B cell (primary cell): ENCODE measurements at regions not wholly inside any gene's neighbourhood (a gene's known extent, or its start where the extent isn't known, plus 50 kb on each side); places are given as distances from the start of the nearest gene placed in this dataset.
A peak's percentile ranks its signal among the peaks of the same experiment; 100 is the strongest.

Experiments used
- ATAC-seq: fragments of 200-7000 bp; cut with Tn5 transposase; one replicate; pipeline ENCODE4 v1.10.0; 2021; ENCODE audit warnings: low read depth, mild to moderate bottlenecking, moderate number of reproducible peaks, moderate library complexity
- CTCF ChIA-PET: fragments of 350-600 bp; sonication (Branson Sonifier 250); formaldehyde crosslinking; loops from one replicate; lab custom pipeline; 2021; ENCODE audit warnings: antibody characterized with exemption, inconsistent platforms; lab: Charles Lee
- POLR2A ChIA-PET: fragments of 350-600 bp; sonication (Branson Sonifier 250); formaldehyde crosslinking; loops from one replicate; lab custom pipeline; 2021; ENCODE audit warnings: antibody characterized with exemption; lab: Charles Lee
- DNase-seq: peaks from one replicate; pipeline ENCODE4 v3.0.0; 2013
- H2AFZ ChIP-seq: 2 replicates; pipeline ENCODE4 v1.6.1; 2012; ENCODE audit warnings: mild to moderate bottlenecking, low read depth, low read length; ENCODE audit not compliant: insufficient read depth, poor library complexity, severe bottlenecking
- H3K27ac ChIP-seq, 2 donors: 1 replicate in 1 of 2; 2 replicates in 1 of 2; pipeline ENCODE4 v1.5.1; 2012 to 2013; ENCODE audit warnings: low read length in 2 of 2, mild to moderate bottlenecking in 2 of 2, moderate library complexity in 1 of 2
- H3K27me3 ChIP-seq, 4 experiments: fragments of 200-600 bp in 1 of 4; sonication (generic) in 1 of 4; replicated peaks in 1 of 4; 1 replicate in 2 of 4; 2 replicates in 2 of 4; pipeline versions ENCODE4 v1.6.1 to v1.7.0; 2013 to 2016; ENCODE audit warnings: low read length in 3 of 4, mild to moderate bottlenecking in 2 of 4, mixed read lengths in 1 of 4, moderate library complexity in 1 of 4; ENCODE audit not compliant: insufficient read depth in 4 of 4, control insufficient read depth in 3 of 4; ENCODE audit errors: control extremely low read depth in 1 of 4
- H3K36me3 ChIP-seq, 2 experiments: replicated peaks in 1 of 2; 1 replicate in 1 of 2; 2 replicates in 1 of 2; pipeline versions ENCODE4 v1.6.1 to v1.7.1; 2013; ENCODE audit warnings: low read length in 1 of 2; ENCODE audit not compliant: insufficient read depth in 2 of 2, control insufficient read depth in 1 of 2; ENCODE audit errors: control extremely low read depth in 1 of 2, extremely low read depth in 1 of 2
- H3K4me1 ChIP-seq, 2 donors: fragments of 200-600 bp in 1 of 2; sonication (generic) in 1 of 2; 1 replicate in 1 of 2; 2 replicates in 1 of 2; pipeline versions ENCODE4 v1.5.1 to v1.6.1; 2013 to 2017; ENCODE audit warnings: low read length in 2 of 2; ENCODE audit not compliant: control insufficient read depth in 2 of 2, insufficient read depth in 2 of 2
- H3K4me2 ChIP-seq: replicated peaks from 2 replicates; pipeline ENCODE3; 2012; ENCODE audit warnings: mild to moderate bottlenecking, low read depth, low read length; ENCODE audit not compliant: poor library complexity, severe bottlenecking
- H3K4me3 ChIP-seq, 5 experiments: fragments of 200-600 bp in 1 of 5; sonication (generic) in 1 of 5; 1 replicate in 3 of 5; 2 replicates in 2 of 5; pipeline versions ENCODE4 v1.5.1 to v1.7.0; 2011 to 2016; ENCODE audit warnings: low read length in 4 of 5, mild to moderate bottlenecking in 4 of 5, low read depth in 2 of 5, control low read depth in 1 of 5, moderate library complexity in 1 of 5; ENCODE audit not compliant: insufficient read depth in 1 of 5; ENCODE audit errors: control extremely low read depth in 1 of 5, extremely low read depth in 1 of 5
- H3K79me2 ChIP-seq: fragments of 200-600 bp; sonication (generic); one replicate; pipeline ENCODE4 v1.6.0; 2016; ENCODE audit warnings: low read length; ENCODE audit not compliant: control insufficient read depth, insufficient read depth
- H3K9ac ChIP-seq: fragments of 200-600 bp; sonication (generic); 2 replicates; pipeline ENCODE4 v1.6.1; 2017; ENCODE audit warnings: mild to moderate bottlenecking, low read length, moderate library complexity
- H3K9me3 ChIP-seq, 3 donors: one replicate each; pipeline versions ENCODE4 v1.6.1 to v1.7.1; 2013; ENCODE audit warnings: low read length in 2 of 3; ENCODE audit not compliant: control insufficient read depth in 2 of 3, insufficient read depth in 1 of 3; ENCODE audit errors: control extremely low read depth in 1 of 3
- H4K20me1 ChIP-seq: 2 replicates; pipeline ENCODE4 v1.6.0; 2012; ENCODE audit warnings: mild to moderate bottlenecking, low read length; ENCODE audit not compliant: insufficient read depth, control insufficient read depth, poor library complexity, severe bottlenecking
- H3K27ac Mint-ChIP-seq: one replicate; pipeline ENCODE4 v1.8.0; 2021; ENCODE audit warnings: mixed read lengths
- H3K27me3 Mint-ChIP-seq: one replicate; pipeline ENCODE4 v1.8.0; 2021; ENCODE audit warnings: mixed read lengths
- H3K4me1 Mint-ChIP-seq: one replicate; pipeline ENCODE4 v1.8.0; 2021; ENCODE audit warnings: mixed read lengths
- H3K4me3 Mint-ChIP-seq: one replicate; pipeline ENCODE4 v1.8.0; 2021; ENCODE audit warnings: mixed read lengths
- H3K9me3 Mint-ChIP-seq: one replicate; pipeline ENCODE4 v1.8.0; 2022; ENCODE audit warnings: mixed read lengths; ENCODE audit not compliant: insufficient read depth
- EZH2 ChIP-seq: IDR thresholded peaks from 2 replicates; pipeline ENCODE4 v1.6.1; 2012; ENCODE audit warnings: borderline replicate concordance, low read depth, mild to moderate bottlenecking, moderate library complexity, low read length; ENCODE audit not compliant: insufficient read depth, poor library complexity, severe bottlenecking
- WGBS: methylation state at CpG from one replicate; pipeline ENCODE4 v1.1.5; 2013; ENCODE audit warnings: missing lambda C conversion rate; ENCODE audit not compliant: insufficient coverage; 5-methylcytosine and 5-hydroxymethylcytosine counted together
- intact Hi-C: fragments of 100-400 bp; cut with micrococcal nuclease; formaldehyde crosslinking; loops from one replicate; pipeline ENCODE4 v1.10.0; 2022
- TF ChIP-seq, protein P1 (sequence below): fragments of 200-600 bp; IDR thresholded peaks from one replicate; pipeline ENCODE4 v1.8.0; 2022; ENCODE audit warnings: antibody characterized with exemption, mild to moderate bottlenecking

DNA sequence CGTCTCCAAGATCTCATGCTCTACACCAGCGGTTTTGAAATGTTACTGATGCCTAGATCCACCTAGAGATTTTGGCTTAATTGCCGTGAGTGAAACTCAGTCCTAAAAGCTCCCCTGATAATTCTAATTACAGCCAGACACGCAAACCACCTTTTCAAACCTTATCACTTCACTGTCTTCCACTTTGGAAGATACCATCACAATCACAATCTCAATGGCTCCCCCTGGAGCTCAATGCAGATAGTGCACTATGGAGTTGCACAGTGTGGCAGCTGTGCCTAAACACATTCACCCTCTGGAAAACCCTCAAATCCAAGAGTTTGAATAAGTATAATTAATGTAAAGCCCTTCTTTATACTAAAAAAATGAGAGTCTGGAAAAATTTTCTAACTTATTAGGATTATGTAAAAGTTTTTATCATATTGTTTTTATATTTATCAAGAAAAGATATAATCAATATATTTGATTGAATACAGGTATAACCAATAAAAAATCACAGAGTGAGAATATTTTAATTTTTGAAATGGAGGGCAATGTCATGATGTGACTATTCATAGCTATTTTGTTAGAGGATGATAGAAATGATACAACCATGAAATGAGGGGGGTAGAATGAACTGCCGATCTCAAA lies 102.9 kb upstream of the SLC8A1 start:
- Histone ChIP-seq H4K20me1 (no peaks in the 10 kb centered on the region), H3K27ac (no peak overlapping the region), H3K27me3 (no peaks in the 10 kb centered on the region), H3K4me2 (no peak overlapping the region), H2AFZ (no peak overlapping the region), H3K79me2 (no peaks in the 10 kb centered on the region), H3K9me3 (no peaks in the 10 kb centered on the region), H3K4me1 (no peaks in the 10 kb centered on the region), H3K4me3 (no peak overlapping the region), H3K36me3 (no peaks in the 10 kb centered on the region), H3K9ac (no peak overlapping the region)
- peak; percentile 37 for DNase-seq
- TF ChIP-seq, protein P1, sequence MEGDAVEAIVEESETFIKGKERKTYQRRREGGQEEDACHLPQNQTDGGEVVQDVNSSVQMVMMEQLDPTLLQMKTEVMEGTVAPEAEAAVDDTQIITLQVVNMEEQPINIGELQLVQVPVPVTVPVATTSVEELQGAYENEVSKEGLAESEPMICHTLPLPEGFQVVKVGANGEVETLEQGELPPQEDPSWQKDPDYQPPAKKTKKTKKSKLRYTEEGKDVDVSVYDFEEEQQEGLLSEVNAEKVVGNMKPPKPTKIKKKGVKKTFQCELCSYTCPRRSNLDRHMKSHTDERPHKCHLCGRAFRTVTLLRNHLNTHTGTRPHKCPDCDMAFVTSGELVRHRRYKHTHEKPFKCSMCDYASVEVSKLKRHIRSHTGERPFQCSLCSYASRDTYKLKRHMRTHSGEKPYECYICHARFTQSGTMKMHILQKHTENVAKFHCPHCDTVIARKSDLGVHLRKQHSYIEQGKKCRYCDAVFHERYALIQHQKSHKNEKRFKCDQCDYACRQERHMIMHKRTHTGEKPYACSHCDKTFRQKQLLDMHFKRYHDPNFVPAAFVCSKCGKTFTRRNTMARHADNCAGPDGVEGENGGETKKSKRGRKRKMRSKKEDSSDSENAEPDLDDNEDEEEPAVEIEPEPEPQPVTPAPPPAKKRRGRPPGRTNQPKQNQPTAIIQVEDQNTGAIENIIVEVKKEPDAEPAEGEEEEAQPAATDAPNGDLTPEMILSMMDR: peak; percentile 83
- TF ChIP-seq EZH2: no peak
- Mint-ChIP-seq H3K27ac (no peak overlapping the region), H3K9me3 (no peaks in the 10 kb centered on the region), H3K27me3 (no peaks in the 10 kb centered on the region), H3K4me1 (no peaks in the 10 kb centered on the region), H3K4me3 (no peak overlapping the region)
- CTCF ChIA-PET: interaction anchor here (0.9 to 5.3 kb wide), 5 partner anchors 10 to 718 kb away, joined by 3 to 74 read pairs (median 11); no protein-coding TSS in a partner anchor
- WGBS: 78% methylated on average over 5 of the region's 5 CpGs
- intact Hi-C loops: no loop called here
- peak; percentile 39 for ATAC-seq
- POLR2A ChIA-PET: no interaction called here

GRCh38 chr2:40556293-40556692 lies 104.4 kb upstream of the SLC8A1 start:
- Histone ChIP-seq H3K4me2 (no peak overlapping the region), H3K36me3 (no peaks in the 10 kb centered on the region), H3K27me3 (no peaks in the 10 kb centered on the region), H3K79me2 (no peaks in the 10 kb centered on the region), H3K4me1 (no peaks in the 10 kb centered on the region), H3K27ac (no peak overlapping the region), H2AFZ (no peak overlapping the region), H3K9me3 (no peaks in the 10 kb centered on the region), H3K9ac (no peak overlapping the region), H3K4me3 (no peak overlapping the region), H4K20me1 (no peaks in the 10 kb centered on the region)
- WGBS: 100% methylated on average over 2 of the region's 2 CpGs
- intact Hi-C loops: no loop called here
- DNase-seq: no peak
- no peak overlapping the region for H3K4me3 Mint-ChIP-seq
- H3K9me3 Mint-ChIP-seq: no peaks in the 10 kb centered on the region
- H3K4me1 Mint-ChIP-seq: no peaks in the 10 kb centered on the region
- ATAC-seq: no peak
- no peaks in the 10 kb centered on the region for H3K27me3 Mint-ChIP-seq
- no peak overlapping the region for H3K27ac Mint-ChIP-seq
- TF ChIP-seq, protein P1: no peak
- TF ChIP-seq EZH2: no peak
- CTCF ChIA-PET: interaction anchor here (0.6 to 5.3 kb wide), 4 partner anchors 9 to 643 kb away, joined by 3 to 74 read pairs (median 10); no protein-coding TSS in a partner anchor
- POLR2A ChIA-PET: no interaction called here
